ENCODE measurements at regions not wholly inside any gene's neighbourhood (a gene's known extent, or its start where the extent isn't known, plus 50 kb on each side); places are given as distances from the start of the nearest gene placed in this dataset.

- TF ChIP-seq POU2F2 (IDR thresholded peaks at IDR 0.05; ENCODE audit: low read depth, low read length) (no peak), POLR2A (IDR thresholded peaks at IDR 0.05; ENCODE audit: low read depth, low read length) (no peak), POLR2AphosphoS5 (IDR thresholded peaks at IDR 0.05; ENCODE audit: low read depth, low read length) (no peak), PAX5 (IDR thresholded peaks at IDR 0.05; ENCODE audit: insufficient read depth, low read length, severe bottlenecking) (no peak), SPI1 (IDR thresholded peaks at IDR 0.05; ENCODE audit: low read depth, low read length) (no peak), TAF1 (IDR thresholded peaks at IDR 0.05; ENCODE audit: low read depth, low read length) (no peak)
These were observed 139.7 kb upstream of the CDH5 start for GRCh38 chr16:66226762-66227161.
